Stomach (tissue), 8 donors: ENCODE measurements at regions not wholly inside any gene's neighbourhood (a gene's known extent, or its start where the extent isn't known, plus 50 kb on each side); places are given as distances from the start of the nearest gene placed in this dataset.
A peak's percentile ranks its signal among the peaks of the same experiment; 100 is the strongest.

ENCODE experiments used
- DNase-seq, 2 donors: peaks; one replicate each; pipeline versions ENCODE4 v3.0.0 to v3.0.0-alpha.2; 2013 to 2019
- H3K27ac ChIP-seq, 5 donors: fragments of 200-600 bp in 4 of 5; sonication (generic) in 4 of 5; one replicate each; pipeline ENCODE4 v1.5.1; 2013 to 2019; ENCODE audit warnings: mild to moderate bottlenecking in 1 of 5, moderate library complexity in 1 of 5
- H3K27me3 ChIP-seq, 3 donors: fragments of 200-600 bp; sonication (generic); one replicate each; pipeline ENCODE4 v1.5.1; 2017 to 2019; ENCODE audit warnings: mixed run types in 1 of 3
- H3K36me3 ChIP-seq, 4 donors: fragments of 200-600 bp; sonication (generic); 1 replicate in 3 of 4; 2 replicates in 1 of 4; pipeline ENCODE4 v1.5.1; 2016 to 2019
- H3K4me1 ChIP-seq, 4 donors: fragments of 200-600 bp; sonication (generic); one replicate each; pipeline ENCODE4 v1.5.1; 2016 to 2019
- H3K4me3 ChIP-seq, 4 donors: fragments of 200-600 bp; sonication (generic) in 3 of 4; one replicate each; pipeline ENCODE4 v1.5.1; 2016 to 2019; ENCODE audit warnings: mild to moderate bottlenecking in 1 of 4
- H3K9me3 ChIP-seq, 4 donors: fragments of 200-600 bp; sonication (generic); one replicate each; pipeline ENCODE4 v1.5.1; 2016 to 2019
- CTCF ChIP-seq, 7 experiments: fragments of 450-650 bp in 4 of 7; fragments of 200-600 bp in 3 of 7; sonication (generic) in 3 of 7; IDR thresholded peaks; one replicate each; pipeline ENCODE4 v1.5.1; 2016 to 2019; ENCODE audit warnings: antibody characterized with exemption in 7 of 7, control low read depth in 2 of 7, mild to moderate bottlenecking in 1 of 7
- EP300 ChIP-seq: sonication (generic); formaldehyde crosslinking; IDR thresholded peaks from one replicate; pipeline ENCODE4 v1.6.1; 2017; ENCODE audit warnings: antibody characterized with exemption
- POLR2A ChIP-seq, 4 donors: fragments of 450-650 bp; IDR thresholded peaks; one replicate each; pipeline ENCODE4 v1.6.1; 2016; ENCODE audit warnings: antibody characterized with exemption in 4 of 4, control low read depth in 2 of 4, mild to moderate bottlenecking in 1 of 4, moderate library complexity in 1 of 4
- POLR2AphosphoS5 ChIP-seq, 3 donors: sonication (generic); formaldehyde crosslinking; IDR thresholded peaks; one replicate each; pipeline ENCODE4 v1.6.1; 2016; ENCODE audit warnings: antibody characterized with exemption in 3 of 3
- WGBS, 5 donors: extraction: QIAGEN DNeasy Blood & Tissue Kit in 3 of 5; methylation state at CpG; one replicate each; pipeline versions ENCODE4 v1.1.5 to v1.1.7; 2013 to 2018; 5-methylcytosine and 5-hydroxymethylcytosine counted together
- intact Hi-C: fragments of 100-400 bp; cut with DNase I; formaldehyde crosslinking; loops from one replicate; pipeline ENCODE4 v1.15.1; 2023; ENCODE audit warnings: low total_unique reads
- donor health status: healthy with polysubstance abuse.
- donor health status: Bipolar disorder and iron deficiency.
- donor health status: healthy.

GRCh38 chr16:26599785-26600104 lies 467.0 kb upstream of the C16orf82 start:
- Histone ChIP-seq H3K27ac (no peak overlapping the region), H3K4me1 (no peaks in the 10 kb centered on the region), H3K4me3 (no peak overlapping the region), H3K27me3 (peaks cover 0 to 19% (median 0%) of the 10 kb centered on the region in 3 donors), H3K36me3 (no peaks in the 10 kb centered on the region), H3K9me3 (no peaks in the 10 kb centered on the region)
- no peak for TF ChIP-seq POLR2AphosphoS5 (IDR thresholded peaks at IDR 0.05)
- no peak for TF ChIP-seq EP300
- no peak for TF ChIP-seq CTCF (IDR thresholded peaks at IDR 0.05)
- TF ChIP-seq POLR2A (IDR thresholded peaks at IDR 0.05), result no peak
- 46 to 61% (median 51%) methylated on average over 2 of the region's 2 CpGs for WGBS, 5 donors
- intact Hi-C loops, result no loop called here
- no peak for DNase-seq

GRCh38 chr16:26601335-26601734 lies 465.4 kb upstream of the C16orf82 start:
- no peak overlapping the region for H3K4me3 ChIP-seq
- DNase-seq, result no peak
- H3K4me1 ChIP-seq, result no peaks in the 10 kb centered on the region
- TF ChIP-seq EP300 (no peak), POLR2A (IDR thresholded peaks at IDR 0.05) (no peak), POLR2AphosphoS5 (IDR thresholded peaks at IDR 0.05) (no peak), CTCF (IDR thresholded peaks at IDR 0.05) (no peak)
- H3K36me3 ChIP-seq, result no peaks in the 10 kb centered on the region
- no peak overlapping the region for H3K27ac ChIP-seq
- WGBS, 5 donors, result 8 to 42% (median 36%) methylated on average over 1 of the region's 1 CpG
- intact Hi-C loops, result no loop called here
- H3K9me3 ChIP-seq, result no peaks in the 10 kb centered on the region
- H3K27me3 ChIP-seq, result peaks cover 0 to 25% (median 0%) of the 10 kb centered on the region in 3 donors

GRCh38 chr16:26605626-26606271 lies 461.0 kb upstream of the C16orf82 start:
- TF ChIP-seq POLR2A (IDR thresholded peaks at IDR 0.05), result no peak
- no peak for TF ChIP-seq EP300
- no peak for TF ChIP-seq POLR2AphosphoS5 (IDR thresholded peaks at IDR 0.05)
- TF ChIP-seq CTCF (IDR thresholded peaks at IDR 0.05), result no peak
- Histone ChIP-seq H3K36me3 (no peaks in the 10 kb centered on the region), H3K9me3 (no peaks in the 10 kb centered on the region), H3K27ac (no peak overlapping the region), H3K27me3 (peaks cover 0 to 26% (median 0%) of the 10 kb centered on the region in 3 donors), H3K4me1 (no peaks in the 10 kb centered on the region), H3K4me3 (no peak overlapping the region)
- peak in 1 of 2 donors; percentile 13 for DNase-seq
- intact Hi-C loops, result no loop called here
- WGBS, 5 donors, result 64 to 71% (median 70%) methylated on average over 13 of the region's 13 CpGs

GRCh38 chr16:26606381-26607150 lies 460.2 kb upstream of the C16orf82 start:
- Histone ChIP-seq H3K9me3 (no peaks in the 10 kb centered on the region), H3K4me1 (no peaks in the 10 kb centered on the region), H3K27ac (no peak overlapping the region), H3K27me3 (peaks cover 0 to 23% (median 0%) of the 10 kb centered on the region in 3 donors), H3K36me3 (no peaks in the 10 kb centered on the region), H3K4me3 (no peak overlapping the region)
- 67 to 83% (median 80%) methylated on average over 3 of the region's 3 CpGs for WGBS, 5 donors
- no peak for TF ChIP-seq POLR2AphosphoS5 (IDR thresholded peaks at IDR 0.05)
- TF ChIP-seq EP300, result no peak
- no peak for TF ChIP-seq POLR2A (IDR thresholded peaks at IDR 0.05)
- TF ChIP-seq CTCF (IDR thresholded peaks at IDR 0.05), result no peak
- DNase-seq, result no peak
- intact Hi-C loops, result no loop called here
